Nephron progenitor cell (in vitro differentiated cells): ENCODE measurements at regions not wholly inside any gene's neighbourhood (a gene's known extent, or its start where the extent isn't known, plus 50 kb on each side); places are given as distances from the start of the nearest gene placed in this dataset.

Experiments
- DNase-seq: peaks from one replicate; pipeline ENCODE4 v3.0.0; 2021
- H3K27ac Mint-ChIP-seq: 2 replicates; pipeline ENCODE4 v1.8.0; 2021; ENCODE audit warnings: mild to moderate bottlenecking, moderate library complexity, mixed read lengths
- H3K27me3 Mint-ChIP-seq: 2 replicates; pipeline ENCODE4 v1.8.0; 2021; ENCODE audit warnings: mild to moderate bottlenecking, low read depth, mixed read lengths; ENCODE audit not compliant: poor library complexity
- H3K36me3 Mint-ChIP-seq: 2 replicates; pipeline ENCODE4 v1.8.0; 2021; ENCODE audit warnings: low read depth, mixed read lengths
- H3K4me1 Mint-ChIP-seq: 2 replicates; pipeline ENCODE4 v1.8.0; 2021; ENCODE audit warnings: mixed read lengths
- H3K4me3 Mint-ChIP-seq: 2 replicates; pipeline ENCODE4 v1.8.0; 2021; ENCODE audit warnings: mild to moderate bottlenecking, moderate library complexity, mixed read lengths
- H3K9me3 Mint-ChIP-seq: 2 replicates; pipeline ENCODE4 v1.8.0; 2021; ENCODE audit warnings: mild to moderate bottlenecking, moderate library complexity, mixed read lengths
- CTCF ChIP-seq: fragments of 200-600 bp; sonication (generic); IDR thresholded peaks from 2 replicates; pipeline ENCODE4 v1.5.0; 2021; ENCODE audit warnings: antibody characterized with exemption

- Mint-ChIP-seq H3K4me1 (peaks cover 47% of the 10 kb centered on the region), H3K36me3 (no peaks in the 10 kb centered on the region), H3K27ac (peak overlapping the region; percentile 93), H3K27me3 (peaks cover 4% of the 10 kb centered on the region), H3K4me3 (no peak overlapping the region), H3K9me3 (peaks cover 4% of the 10 kb centered on the region)
- TF ChIP-seq CTCF = no peak
- no peak for DNase-seq
Measured at GRCh38 chr10:91708174-91708861, 75.4 kb upstream of the PPP1R3C start.

- Mint-ChIP-seq H3K4me3 (no peak overlapping the region), H3K36me3 (no peaks in the 10 kb centered on the region), H3K4me1 (peaks cover 47% of the 10 kb centered on the region), H3K27me3 (peaks cover 7% of the 10 kb centered on the region), H3K9me3 (no peaks in the 10 kb centered on the region), H3K27ac (no peak overlapping the region)
- DNase-seq = no peak
- TF ChIP-seq CTCF = no peak
Measured at GRCh38 chr10:91707236-91707635, 74.4 kb upstream of the PPP1R3C start.

- Mint-ChIP-seq H3K4me1 (peaks cover 38% of the 10 kb centered on the region), H3K9me3 (no peaks in the 10 kb centered on the region), H3K27ac (no peak overlapping the region), H3K27me3 (peaks cover 7% of the 10 kb centered on the region), H3K4me3 (no peak overlapping the region), H3K36me3 (no peaks in the 10 kb centered on the region)
- no peak for DNase-seq
- no peak for TF ChIP-seq CTCF
Measured at GRCh38 chr10:91705948-91706670, 73.2 kb upstream of the PPP1R3C start.

GRCh38 chr10:91702620-91703019 lies 69.7 kb upstream of the PPP1R3C start:
- peaks cover 5% of the 10 kb centered on the region for H3K27me3 Mint-ChIP-seq
- no peak overlapping the region for H3K4me3 Mint-ChIP-seq
- peaks cover 22% of the 10 kb centered on the region for H3K4me1 Mint-ChIP-seq
- DNase-seq = no peak
- H3K36me3 Mint-ChIP-seq = no peaks in the 10 kb centered on the region
- no peaks in the 10 kb centered on the region for H3K9me3 Mint-ChIP-seq
- no peak overlapping the region for H3K27ac Mint-ChIP-seq
- TF ChIP-seq CTCF = no peak

GRCh38 chr10:91700788-91701444 lies 68.0 kb upstream of the PPP1R3C start:
- no peaks in the 10 kb centered on the region for H3K9me3 Mint-ChIP-seq
- H3K27me3 Mint-ChIP-seq = peaks cover 5% of the 10 kb centered on the region
- peaks cover 6% of the 10 kb centered on the region for H3K4me1 Mint-ChIP-seq
- no peak for TF ChIP-seq CTCF
- no peak overlapping the region for H3K27ac Mint-ChIP-seq
- H3K36me3 Mint-ChIP-seq = no peaks in the 10 kb centered on the region
- no peak overlapping the region for H3K4me3 Mint-ChIP-seq
- DNase-seq = no peak
